ENCODE measurements at regions not wholly inside any gene's neighbourhood (a gene's known extent, or its start where the extent isn't known, plus 50 kb on each side); places are given as distances from the start of the nearest gene placed in this dataset.

DNA sequence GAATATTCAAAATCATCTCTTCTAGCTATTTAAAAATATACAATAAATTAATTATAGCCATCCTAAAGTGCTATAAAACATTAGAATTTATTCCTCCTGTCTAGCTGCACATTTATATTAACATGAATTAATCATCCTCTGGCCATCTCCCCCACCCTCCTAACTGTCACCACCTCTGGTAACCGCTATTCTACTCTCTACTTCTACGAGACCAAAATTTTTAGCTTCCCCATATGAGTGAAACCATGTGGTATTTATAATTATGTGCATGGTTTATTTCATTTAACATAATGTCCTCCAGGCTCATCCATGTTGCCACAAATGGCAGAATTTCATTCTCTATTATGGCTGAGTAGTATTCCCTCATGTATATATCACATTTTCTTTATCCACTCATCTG is 265.2 kb downstream of the COG6 start:
- TF ChIP-seq, protein P1, sequence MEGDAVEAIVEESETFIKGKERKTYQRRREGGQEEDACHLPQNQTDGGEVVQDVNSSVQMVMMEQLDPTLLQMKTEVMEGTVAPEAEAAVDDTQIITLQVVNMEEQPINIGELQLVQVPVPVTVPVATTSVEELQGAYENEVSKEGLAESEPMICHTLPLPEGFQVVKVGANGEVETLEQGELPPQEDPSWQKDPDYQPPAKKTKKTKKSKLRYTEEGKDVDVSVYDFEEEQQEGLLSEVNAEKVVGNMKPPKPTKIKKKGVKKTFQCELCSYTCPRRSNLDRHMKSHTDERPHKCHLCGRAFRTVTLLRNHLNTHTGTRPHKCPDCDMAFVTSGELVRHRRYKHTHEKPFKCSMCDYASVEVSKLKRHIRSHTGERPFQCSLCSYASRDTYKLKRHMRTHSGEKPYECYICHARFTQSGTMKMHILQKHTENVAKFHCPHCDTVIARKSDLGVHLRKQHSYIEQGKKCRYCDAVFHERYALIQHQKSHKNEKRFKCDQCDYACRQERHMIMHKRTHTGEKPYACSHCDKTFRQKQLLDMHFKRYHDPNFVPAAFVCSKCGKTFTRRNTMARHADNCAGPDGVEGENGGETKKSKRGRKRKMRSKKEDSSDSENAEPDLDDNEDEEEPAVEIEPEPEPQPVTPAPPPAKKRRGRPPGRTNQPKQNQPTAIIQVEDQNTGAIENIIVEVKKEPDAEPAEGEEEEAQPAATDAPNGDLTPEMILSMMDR (conservative IDR thresholded peaks at IDR 0.05; ENCODE audit: low read length) = no peak
- no peak for TF ChIP-seq EZH2phosphoT487 (IDR thresholded peaks at IDR 0.05; ENCODE audit: borderline replicate concordance, low read depth, low read length)
